ENCODE measurements at regions not wholly inside any gene's neighbourhood (a gene's known extent, or its start where the extent isn't known, plus 50 kb on each side); places are given as distances from the start of the nearest gene placed in this dataset.
"Not testable (repeated sequence)": the region's sequence is repeated elsewhere in the genome, so short reads cannot be mapped to it uniquely, and the experiment has no call there.

GRCh38 chr1:80523861-80524260, 1276.9 kb upstream of the ADGRL2 start:
- no peak overlapping the region for H3K4me3 ChIP-seq (ENCODE audit: low read length)
- no peak for TF ChIP-seq CTCF (conservative IDR thresholded peaks at IDR 0.05; ENCODE audit: low read depth, low read length)
- DNase-seq (ENCODE audit: low read depth) = no peak

- not testable (repeated sequence) for H3K4me3 ChIP-seq (ENCODE audit: low read length); DNase-seq (ENCODE audit: low read depth)
Observed at GRCh38 chr1:80523071-80523470, 1277.7 kb upstream of the ADGRL2 start.

GRCh38 chr1:80520949-80521348, 1279.8 kb upstream of the ADGRL2 start:
- no peak for DNase-seq (ENCODE audit: low read depth)
- no peak overlapping the region for H3K4me3 ChIP-seq (ENCODE audit: low read length)
- no peak for TF ChIP-seq CTCF (conservative IDR thresholded peaks at IDR 0.05; ENCODE audit: low read depth, low read length)

GRCh38 chr1:80517062-80517461, 1283.7 kb upstream of the ADGRL2 start:
- TF ChIP-seq CTCF (conservative IDR thresholded peaks at IDR 0.05; ENCODE audit: low read depth, low read length) = no peak
- DNase-seq (ENCODE audit: low read depth) = no peak
- H3K4me3 ChIP-seq (ENCODE audit: low read length) = no peak overlapping the region

GRCh38 chr1:80509965-80510522, 1290.7 kb upstream of the ADGRL2 start:
- H3K4me3 ChIP-seq (ENCODE audit: low read length) = no peak overlapping the region
- TF ChIP-seq CTCF (conservative IDR thresholded peaks at IDR 0.05; ENCODE audit: low read depth, low read length) = no peak

GRCh38 chr1:80506216-80506615, 1294.5 kb upstream of the ADGRL2 start:
- no peak for TF ChIP-seq CTCF (conservative IDR thresholded peaks at IDR 0.05; ENCODE audit: low read depth, low read length)
- no peak for DNase-seq (ENCODE audit: low read depth)
- no peak overlapping the region for H3K4me3 ChIP-seq (ENCODE audit: low read length)

More at GRCh38 chr1:80509965-80510522, 1290.7 kb upstream of the ADGRL2 start:
- DNase-seq (ENCODE audit: low read depth) = no peak

- TF ChIP-seq CTCF (conservative IDR thresholded peaks at IDR 0.05; ENCODE audit: low read depth, low read length) = no peak
- peak; percentile 11 for DNase-seq (ENCODE audit: low read depth)
- H3K4me3 ChIP-seq (ENCODE audit: low read length) = no peak overlapping the region
Observed at GRCh38 chr1:80498673-80499072, 1302.1 kb upstream of the ADGRL2 start.

GRCh38 chr1:80495806-80496205, 1304.9 kb upstream of the ADGRL2 start:
- no peak for TF ChIP-seq CTCF (conservative IDR thresholded peaks at IDR 0.05; ENCODE audit: low read depth, low read length)
- no peak overlapping the region for H3K4me3 ChIP-seq (ENCODE audit: low read length)
- no peak for DNase-seq (ENCODE audit: low read depth)
